ENCODE measurements at regions not wholly inside any gene's neighbourhood (a gene's known extent, or its start where the extent isn't known, plus 50 kb on each side); places are given as distances from the start of the nearest gene placed in this dataset.

DNA sequence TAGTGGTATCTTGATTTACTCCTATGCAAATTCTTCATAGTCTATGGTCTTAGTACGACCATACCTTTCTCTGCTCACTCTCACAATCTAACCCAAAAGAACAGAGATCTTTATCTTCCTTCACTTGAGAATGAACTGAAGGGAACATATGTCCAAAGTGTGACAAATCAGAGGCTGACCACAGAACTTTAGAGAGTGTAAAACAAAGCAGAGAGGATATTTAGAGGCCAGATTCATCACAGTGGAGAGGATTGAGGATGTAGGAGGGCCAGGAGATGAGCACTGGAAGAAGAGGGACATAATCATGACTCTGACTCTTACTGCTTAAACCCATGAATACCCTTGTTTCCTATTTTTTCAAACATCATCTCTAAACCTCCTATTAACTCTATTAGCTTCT is 935.3 kb upstream of the PHF14 start:
- no peak for DNase-seq

- DNase-seq, result no peak
Measured at GRCh38 chr7:10040674-10041073, 933.0 kb upstream of the PHF14 start.

GRCh38 chr7:10070899-10071298 is 902.8 kb upstream of the PHF14 start:
- no peak for DNase-seq

DNA sequence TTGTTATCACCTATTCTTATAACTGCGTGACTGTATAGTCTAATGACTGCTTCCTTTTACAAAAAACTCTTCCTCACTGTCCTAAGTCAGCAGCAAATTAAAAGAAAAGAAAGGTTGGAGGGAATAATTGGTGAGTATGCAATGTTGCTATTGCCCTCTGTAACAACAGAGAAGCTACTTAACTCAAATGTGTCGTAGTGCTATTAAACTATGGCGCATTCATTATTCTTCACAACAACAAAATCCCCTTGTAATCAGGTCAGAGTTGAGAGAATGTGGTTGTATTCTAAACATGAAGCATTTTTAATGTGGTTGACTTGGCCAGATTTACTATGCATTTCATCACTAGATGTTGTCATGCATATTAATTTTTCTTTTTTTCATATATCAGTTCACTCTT is 897.8 kb upstream of the PHF14 start:
- DNase-seq, result no peak

GRCh38 chr7:10076660-10077300 is 896.9 kb upstream of the PHF14 start:
- no peak for DNase-seq

GRCh38 chr7:10079572-10079971 is 894.1 kb upstream of the PHF14 start:
- DNase-seq, result no peak

- no peak for DNase-seq
Measured at GRCh38 chr7:10082896-10083295, 890.8 kb upstream of the PHF14 start.

GRCh38 chr7:10083766-10084165 is 889.9 kb upstream of the PHF14 start:
- no peak for DNase-seq

DNA sequence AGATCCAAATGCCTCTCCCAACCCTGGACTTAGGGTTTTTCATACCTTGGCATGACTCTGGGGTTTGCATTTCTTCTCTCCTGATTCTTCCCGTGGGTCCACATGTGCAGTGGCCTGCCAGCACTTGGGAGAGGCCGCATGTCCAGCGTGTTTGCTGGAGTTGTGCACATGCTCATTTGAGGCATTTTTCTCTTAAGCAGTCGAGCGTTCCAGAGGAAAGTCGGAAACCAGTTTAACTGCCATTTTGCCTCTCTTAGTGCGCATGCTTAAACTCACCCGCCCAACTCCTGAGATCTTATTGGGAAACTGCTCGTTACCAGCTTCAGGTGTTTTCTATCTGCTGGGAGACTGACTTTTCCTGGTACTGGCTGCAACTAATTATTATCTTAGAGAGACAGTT is 888.4 kb upstream of the PHF14 start:
- DNase-seq, result no peak

GRCh38 chr7:10100572-10100971 is 873.1 kb upstream of the PHF14 start:
- no peak for DNase-seq

- no peak for DNase-seq
Measured at GRCh38 chr7:10101351-10101750, 872.3 kb upstream of the PHF14 start.

DNA sequence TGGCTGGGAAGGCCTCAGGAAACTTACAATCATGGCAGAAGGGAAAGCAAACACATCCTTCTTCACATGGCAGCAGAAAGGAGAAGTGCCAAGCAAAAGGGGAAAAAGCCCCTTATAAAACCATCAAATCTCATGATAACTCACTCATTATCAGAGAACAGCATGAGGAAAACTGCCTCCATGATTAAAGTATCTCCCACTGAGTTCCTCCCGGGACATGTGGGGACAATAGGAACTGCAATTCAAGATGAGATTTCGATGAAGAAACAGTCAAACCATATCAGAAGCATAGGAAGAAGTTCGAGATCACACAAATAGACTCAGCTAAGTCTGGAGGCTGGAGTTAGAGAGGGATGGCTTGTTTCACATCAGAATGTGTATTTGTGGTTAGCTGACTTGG is 869.4 kb upstream of the PHF14 start:
- DNase-seq, result no peak

DNA sequence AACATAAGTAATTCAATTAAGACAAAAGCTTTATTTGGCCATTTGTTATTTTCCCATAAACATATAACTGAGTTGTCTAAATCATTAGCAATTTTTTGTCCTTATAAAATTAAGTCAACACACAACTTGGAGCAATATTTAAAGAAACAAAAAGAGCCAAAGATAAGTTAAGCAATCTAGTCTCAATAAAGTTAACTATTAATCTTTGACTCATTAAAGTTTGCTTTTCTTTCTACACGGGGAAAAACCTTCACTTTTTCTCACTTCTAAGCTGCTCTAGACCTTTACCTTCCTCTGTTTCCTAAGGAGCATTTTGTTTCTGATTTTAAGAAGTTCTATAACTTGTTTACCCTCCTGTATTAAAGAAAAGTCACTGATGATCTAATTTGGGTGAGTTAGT is 867.1 kb upstream of the PHF14 start:
- no peak for DNase-seq

- no peak for DNase-seq
Measured at GRCh38 chr7:10116511-10116910, 857.2 kb upstream of the PHF14 start.

DNA sequence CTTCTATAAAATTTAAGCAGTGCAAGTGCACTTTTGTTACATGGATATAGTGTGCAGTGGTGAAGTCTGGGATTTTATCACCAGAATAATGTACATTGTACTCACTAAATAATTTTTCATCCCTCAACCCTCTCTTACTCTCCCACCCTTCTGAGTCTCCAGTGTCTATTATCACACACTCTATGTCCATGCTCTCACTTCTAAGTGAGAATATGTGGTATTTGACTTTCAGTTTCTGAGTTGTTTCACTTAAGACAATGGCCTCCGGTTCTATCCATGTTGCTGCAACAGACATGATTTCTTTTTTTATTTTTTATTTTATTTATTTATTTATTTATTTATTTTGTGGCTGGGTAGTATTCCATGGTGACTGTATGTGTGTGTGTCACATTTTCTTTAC is 855.9 kb upstream of the PHF14 start:
- DNase-seq, result no peak

DNA sequence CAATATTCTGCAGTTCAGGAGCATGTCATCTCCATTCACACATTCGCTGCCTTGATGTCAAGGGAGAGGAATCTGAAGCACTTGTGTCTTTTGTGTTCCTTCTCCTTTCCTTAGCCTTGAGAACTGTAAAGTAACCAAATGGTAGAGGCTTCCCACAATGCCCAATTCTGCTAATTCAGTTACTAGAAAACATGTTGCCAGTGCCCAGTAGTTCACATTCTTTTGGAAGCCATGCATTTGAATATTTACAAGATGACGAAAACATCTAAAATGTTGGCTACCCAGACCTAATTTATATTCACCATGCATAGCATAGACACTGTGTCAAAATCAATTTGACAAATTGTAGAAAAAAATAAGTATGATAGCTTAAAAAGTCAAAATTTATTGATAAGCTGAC is 852.7 kb upstream of the PHF14 start:
- DNase-seq, result no peak

- DNase-seq, result no peak
Measured at GRCh38 chr7:10121631-10122030, 852.0 kb upstream of the PHF14 start.

DNA sequence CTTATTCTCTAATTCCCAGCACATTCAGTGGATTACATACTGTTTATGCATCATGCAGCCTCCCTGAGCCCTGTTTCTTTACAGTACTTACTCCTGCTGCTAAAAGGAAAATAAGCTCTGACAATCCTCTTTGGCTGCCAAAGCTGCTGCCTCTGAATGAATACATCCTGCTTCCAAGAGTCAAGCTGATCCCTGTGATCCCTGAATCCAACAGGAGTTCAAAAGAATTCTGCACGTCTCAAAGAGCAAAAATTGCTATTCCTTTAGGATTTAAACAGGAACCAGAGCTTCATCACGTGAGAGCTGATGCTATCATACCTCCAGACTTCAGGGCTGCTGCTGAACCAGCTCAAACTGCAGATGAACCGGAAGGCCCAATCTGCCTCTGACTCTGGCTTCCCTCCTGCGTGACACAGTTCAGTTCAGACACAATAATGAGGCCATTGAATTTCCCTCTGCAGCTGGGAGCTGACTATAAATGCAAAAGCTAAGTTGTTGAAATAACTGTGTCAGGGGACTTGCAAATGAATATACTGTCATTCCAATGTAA is 851.0 kb upstream of the PHF14 start:
- DNase-seq, result peak; percentile 77

GRCh38 chr7:10128748-10129147 is 844.9 kb upstream of the PHF14 start:
- peak; percentile 11 for DNase-seq

DNA sequence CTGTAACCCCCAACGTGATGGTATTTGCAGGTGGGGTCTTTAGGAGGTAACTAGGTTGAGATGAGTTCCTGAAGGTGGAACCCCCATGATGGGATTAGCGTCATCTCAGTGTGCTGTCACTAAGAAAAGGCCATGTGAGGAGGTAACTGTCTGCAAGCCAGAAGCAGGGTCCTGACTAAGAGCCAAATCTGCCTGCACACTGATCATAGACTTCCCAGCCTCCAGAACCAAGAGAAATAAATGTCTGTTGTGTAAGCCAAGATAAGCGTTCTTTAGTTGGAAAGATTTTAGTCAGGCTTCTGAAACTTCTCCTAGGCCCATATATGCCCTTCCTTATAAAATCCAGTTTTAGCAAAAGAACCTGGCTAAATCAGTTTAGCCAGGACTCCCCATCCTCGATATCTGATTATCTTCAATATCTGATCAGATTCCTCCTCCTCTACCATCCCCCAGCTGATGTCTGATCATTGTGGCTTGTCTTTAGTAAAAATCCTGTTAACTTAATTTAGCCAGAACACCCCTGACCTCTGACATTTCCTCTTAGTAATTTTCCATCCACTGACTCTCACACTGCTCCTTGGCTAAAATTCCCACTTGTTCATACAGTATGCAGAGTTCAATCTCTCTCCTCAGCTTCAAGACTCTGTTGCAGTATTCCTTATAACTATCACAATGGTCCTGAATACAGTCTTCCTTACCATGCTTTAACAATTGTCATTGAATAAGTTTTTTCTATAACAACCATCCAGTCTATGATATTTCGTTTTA is 835.4 kb upstream of the PHF14 start:
- DNase-seq, result no peak

DNA sequence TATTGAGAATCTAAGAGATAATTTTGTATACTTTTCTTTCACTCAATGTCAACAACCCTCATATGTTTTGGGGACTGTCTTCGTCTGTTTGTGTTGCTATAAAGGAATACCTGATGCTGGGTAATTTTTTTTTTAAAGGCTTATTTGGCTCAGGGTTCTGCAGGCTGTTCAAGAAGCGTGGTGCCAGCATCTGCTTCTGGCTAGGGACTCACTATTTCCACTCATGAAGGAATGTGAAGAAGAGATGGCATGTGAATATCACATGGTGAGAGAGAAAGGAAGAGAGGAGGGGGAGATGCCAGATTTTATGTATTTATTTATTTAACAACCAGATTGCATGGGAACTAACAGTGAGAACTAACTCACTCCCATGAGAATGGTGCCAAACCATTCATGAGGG is 827.4 kb upstream of the PHF14 start:
- DNase-seq, result no peak

DNA sequence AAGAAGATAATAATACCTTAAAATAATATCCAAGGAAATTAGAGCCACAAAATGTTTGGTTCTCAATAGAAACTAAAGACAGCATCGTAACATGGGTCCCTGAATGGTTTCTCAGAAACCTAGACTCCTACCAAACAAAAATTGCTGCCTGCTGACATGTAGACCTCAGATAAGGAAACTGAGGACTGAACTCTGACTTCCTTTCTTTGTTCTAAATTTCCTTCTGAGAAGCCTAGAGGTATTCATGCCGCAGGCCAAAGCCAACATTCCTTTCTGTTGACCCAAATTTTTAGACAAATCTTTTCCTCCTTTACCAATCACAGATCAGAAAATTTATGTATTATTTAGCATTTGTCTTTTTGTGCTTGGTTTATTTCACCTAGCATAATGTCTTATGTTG is 816.7 kb upstream of the PHF14 start:
- no peak for DNase-seq

DNA sequence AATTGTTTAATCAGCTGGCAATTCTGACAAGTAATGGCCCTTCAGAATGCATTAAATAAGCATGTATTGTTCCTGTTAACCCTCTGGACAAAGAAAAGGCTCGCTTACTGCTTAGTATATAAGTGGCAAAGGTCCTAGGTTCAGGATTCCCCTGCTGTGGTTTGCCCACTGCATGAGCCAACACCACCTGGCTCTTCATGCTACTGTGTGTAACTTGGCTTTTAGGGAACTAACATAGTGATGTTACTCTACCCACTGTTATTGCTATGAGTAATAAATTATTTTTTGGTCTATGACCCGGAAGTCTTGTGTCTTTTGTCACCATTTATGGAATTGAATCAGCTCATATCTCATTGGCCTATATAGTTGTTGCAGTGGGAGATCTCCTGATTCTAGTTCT is 791.7 kb upstream of the PHF14 start:
- no peak for DNase-seq

DNA sequence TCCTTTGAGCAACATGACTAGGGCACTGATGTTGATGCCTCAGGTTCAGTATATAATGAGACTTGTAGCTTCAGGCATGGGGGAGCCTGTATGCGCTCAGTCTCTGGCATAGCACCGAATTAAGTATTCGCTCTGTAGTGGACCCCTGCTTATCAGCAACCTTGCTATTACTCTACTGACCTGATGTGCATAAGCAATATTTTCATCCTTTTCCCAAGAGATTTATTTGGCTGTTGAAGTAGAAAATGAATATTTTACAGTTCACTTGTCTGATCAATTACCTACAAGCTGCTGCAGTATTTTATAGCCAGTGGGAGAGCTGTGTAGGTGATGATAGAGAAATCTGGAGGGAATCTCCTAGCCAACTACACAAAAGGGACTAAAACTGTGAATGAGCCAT is 781.6 kb upstream of the PHF14 start:
- DNase-seq, result no peak

- no peak for DNase-seq
Measured at GRCh38 chr7:10205696-10206095, 768.0 kb upstream of the PHF14 start.
